ENCODE measurements at regions not wholly inside any gene's neighbourhood (a gene's known extent, or its start where the extent isn't known, plus 50 kb on each side); places are given as distances from the start of the nearest gene placed in this dataset.

GRCh38 chr5:54754420-54754819 lies 231.0 kb downstream of the ESM1 start:
- no peak for TF ChIP-seq CTCF (conservative IDR thresholded peaks at IDR 0.05; ENCODE audit: low read depth, low read length)
- no peak for DNase-seq (ENCODE audit: low read depth)
- H3K4me3 ChIP-seq (ENCODE audit: low read length): no peak overlapping the region

- TF ChIP-seq CTCF (conservative IDR thresholded peaks at IDR 0.05; ENCODE audit: low read depth, low read length): no peak
- DNase-seq (ENCODE audit: low read depth): no peak
- H3K4me3 ChIP-seq (ENCODE audit: low read length): no peak overlapping the region
Observed at GRCh38 chr5:54753753-54754152, 231.6 kb downstream of the ESM1 start.

GRCh38 chr5:54753034-54753433 lies 232.4 kb downstream of the ESM1 start:
- no peak for TF ChIP-seq CTCF (conservative IDR thresholded peaks at IDR 0.05; ENCODE audit: low read depth, low read length)

GRCh38 chr5:54748527-54748926 lies 231.0 kb downstream of the SNX18 start:
- no peak for DNase-seq (ENCODE audit: low read depth)
- no peak for TF ChIP-seq CTCF (conservative IDR thresholded peaks at IDR 0.05; ENCODE audit: low read depth, low read length)
- no peak overlapping the region for H3K4me3 ChIP-seq (ENCODE audit: low read length)

More at GRCh38 chr5:54753034-54753433, 232.4 kb downstream of the ESM1 start:
- H3K4me3 ChIP-seq (ENCODE audit: low read length): no peak overlapping the region
- no peak for DNase-seq (ENCODE audit: low read depth)

- DNase-seq (ENCODE audit: low read depth): no peak
- no peak overlapping the region for H3K4me3 ChIP-seq (ENCODE audit: low read length)
- TF ChIP-seq CTCF (conservative IDR thresholded peaks at IDR 0.05; ENCODE audit: low read depth, low read length): no peak
Observed at GRCh38 chr5:54746777-54747398, 229.3 kb downstream of the SNX18 start.

- TF ChIP-seq CTCF (conservative IDR thresholded peaks at IDR 0.05; ENCODE audit: low read depth, low read length): no peak
- no peak for DNase-seq (ENCODE audit: low read depth)
Observed at GRCh38 chr5:54746346-54746745, 228.8 kb downstream of the SNX18 start.

GRCh38 chr5:54745599-54745998 lies 228.0 kb downstream of the SNX18 start:
- no peak for TF ChIP-seq CTCF (conservative IDR thresholded peaks at IDR 0.05; ENCODE audit: low read depth, low read length)
- no peak for DNase-seq (ENCODE audit: low read depth)
- no peak overlapping the region for H3K4me3 ChIP-seq (ENCODE audit: low read length)

More at GRCh38 chr5:54746346-54746745, 228.8 kb downstream of the SNX18 start:
- H3K4me3 ChIP-seq (ENCODE audit: low read length): no peak overlapping the region

All from retinal pigment epithelial cell (primary cell).